LNCaP clone FGC (cell line): ENCODE measurements at regions not wholly inside any gene's neighbourhood (a gene's known extent, or its start where the extent isn't known, plus 50 kb on each side); places are given as distances from the start of the nearest gene placed in this dataset.

Source experiments
- DNase-seq: peaks from one replicate; pipeline ENCODE4 v3.0.0-alpha.2; 2011; ENCODE audit warnings: low read depth
- H3K4me3 ChIP-seq: 2 replicates; pipeline ENCODE4 v1.5.1; 2011; ENCODE audit warnings: mild to moderate bottlenecking, low read depth, low read length, control low read depth
- TF ChIP-seq, protein P1 (sequence below): IDR thresholded peaks from 2 replicates; pipeline ENCODE4 v1.5.1; 2012; ENCODE audit warnings: mild to moderate bottlenecking; ENCODE audit not compliant: control insufficient read depth, insufficient read depth; ENCODE audit errors: extremely low read depth

DNA sequence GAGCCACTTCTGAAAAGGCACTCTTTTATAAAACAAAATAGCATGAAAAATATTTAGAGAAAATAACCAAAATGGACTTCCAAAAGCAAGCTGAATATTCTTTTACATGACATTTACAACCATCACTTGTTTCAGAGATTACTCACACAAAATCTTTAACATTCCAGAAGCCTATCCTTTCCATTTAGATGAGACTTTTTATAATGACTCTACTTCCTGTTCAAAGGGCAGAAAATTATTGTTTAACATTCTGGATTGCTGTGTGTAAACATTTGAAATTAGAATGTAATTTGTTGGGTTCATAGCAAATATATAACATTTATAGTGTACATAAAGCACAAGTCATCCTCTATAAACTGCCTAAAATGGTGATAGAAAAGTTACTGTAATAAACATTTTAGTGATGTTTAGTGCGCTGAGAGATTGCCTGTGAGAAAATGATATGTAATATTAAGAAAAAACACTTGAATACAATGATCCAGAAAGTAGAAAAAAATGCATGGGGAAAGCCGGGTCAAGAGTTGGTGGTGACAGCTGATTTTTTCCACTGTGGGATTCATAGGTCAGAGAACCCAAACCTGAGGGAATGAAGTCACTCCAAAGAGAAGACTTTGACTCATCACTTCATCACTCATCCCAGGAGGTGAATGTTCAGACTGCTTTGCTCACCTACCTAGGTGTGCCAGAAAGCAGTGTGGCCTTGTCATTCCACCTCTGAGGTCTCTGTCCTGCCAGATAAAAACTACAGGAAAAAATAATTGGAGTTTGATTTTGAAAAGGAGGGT lies 305.8 kb downstream of the ARPP21 start:
- no peak overlapping the region for H3K4me3 ChIP-seq
- DNase-seq: no peak
- TF ChIP-seq, protein P1, sequence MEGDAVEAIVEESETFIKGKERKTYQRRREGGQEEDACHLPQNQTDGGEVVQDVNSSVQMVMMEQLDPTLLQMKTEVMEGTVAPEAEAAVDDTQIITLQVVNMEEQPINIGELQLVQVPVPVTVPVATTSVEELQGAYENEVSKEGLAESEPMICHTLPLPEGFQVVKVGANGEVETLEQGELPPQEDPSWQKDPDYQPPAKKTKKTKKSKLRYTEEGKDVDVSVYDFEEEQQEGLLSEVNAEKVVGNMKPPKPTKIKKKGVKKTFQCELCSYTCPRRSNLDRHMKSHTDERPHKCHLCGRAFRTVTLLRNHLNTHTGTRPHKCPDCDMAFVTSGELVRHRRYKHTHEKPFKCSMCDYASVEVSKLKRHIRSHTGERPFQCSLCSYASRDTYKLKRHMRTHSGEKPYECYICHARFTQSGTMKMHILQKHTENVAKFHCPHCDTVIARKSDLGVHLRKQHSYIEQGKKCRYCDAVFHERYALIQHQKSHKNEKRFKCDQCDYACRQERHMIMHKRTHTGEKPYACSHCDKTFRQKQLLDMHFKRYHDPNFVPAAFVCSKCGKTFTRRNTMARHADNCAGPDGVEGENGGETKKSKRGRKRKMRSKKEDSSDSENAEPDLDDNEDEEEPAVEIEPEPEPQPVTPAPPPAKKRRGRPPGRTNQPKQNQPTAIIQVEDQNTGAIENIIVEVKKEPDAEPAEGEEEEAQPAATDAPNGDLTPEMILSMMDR: no peak

DNA sequence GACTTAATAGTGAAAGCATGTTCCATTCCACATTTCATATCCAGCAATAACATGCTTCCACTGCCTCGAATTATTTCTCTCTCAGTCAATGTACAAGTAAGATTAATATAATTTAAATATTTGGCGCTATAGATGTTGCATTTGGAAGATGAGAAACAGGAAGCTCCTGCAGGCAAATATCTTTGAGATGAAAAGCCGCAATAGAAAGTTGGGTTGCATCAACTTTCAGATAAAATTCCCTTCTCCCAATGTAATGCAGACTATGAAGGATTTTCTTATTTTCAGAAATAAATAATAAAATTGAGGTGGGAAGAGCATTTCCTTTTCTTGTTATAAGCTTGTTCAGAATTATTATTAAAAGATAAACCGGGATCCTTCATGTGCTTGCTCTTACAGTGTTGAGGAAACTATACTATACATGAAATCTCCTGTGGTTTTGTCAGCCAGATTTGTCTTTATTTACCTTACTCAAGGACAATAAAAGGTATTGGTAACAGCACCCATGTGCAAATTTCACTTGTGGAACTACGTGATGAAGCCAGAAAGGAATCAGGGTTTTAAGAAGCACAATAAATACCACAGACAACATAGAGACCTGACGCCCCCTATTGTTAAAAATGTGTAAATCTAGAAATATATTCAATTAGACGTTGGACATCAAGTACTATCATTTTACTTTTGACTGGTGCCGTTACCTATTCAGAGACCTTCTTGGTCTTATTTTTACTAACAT lies 307.0 kb downstream of the ARPP21 start:
- TF ChIP-seq, protein P1: no peak
- DNase-seq: no peak
- no peak overlapping the region for H3K4me3 ChIP-seq

DNA sequence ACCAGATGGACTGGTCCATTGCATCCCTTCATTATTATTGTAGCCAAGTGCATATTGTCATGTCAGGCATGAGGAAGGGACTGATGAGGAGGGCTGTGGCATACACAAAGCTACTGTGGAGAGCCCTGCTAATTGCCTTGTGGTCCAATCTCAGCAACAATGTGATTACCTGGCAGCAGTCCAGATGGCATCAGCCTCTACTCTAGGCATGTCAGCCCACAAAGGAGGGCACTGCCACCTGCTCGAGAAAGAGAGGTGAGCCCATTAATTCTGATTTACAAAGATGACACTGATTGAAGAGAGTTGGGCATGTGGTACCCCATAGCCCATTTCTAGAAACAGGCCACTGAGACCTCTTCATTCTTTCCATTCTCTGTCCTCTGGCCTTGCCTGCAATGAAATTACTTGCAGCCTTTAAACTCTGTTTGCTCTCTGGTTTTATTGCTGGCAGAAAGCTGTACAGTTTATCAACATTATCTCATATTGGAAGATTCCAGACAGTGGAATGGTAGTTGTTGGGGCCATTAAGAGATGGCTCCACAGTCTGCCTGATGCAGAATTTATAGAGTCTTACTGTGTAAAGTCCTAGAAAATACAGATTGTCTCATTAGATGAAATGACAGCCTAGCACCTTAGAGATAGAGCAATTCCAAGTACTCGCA lies 307.7 kb downstream of the ARPP21 start:
- TF ChIP-seq, protein P1: no peak
- peak; percentile 54 for DNase-seq
- no peak overlapping the region for H3K4me3 ChIP-seq

DNA sequence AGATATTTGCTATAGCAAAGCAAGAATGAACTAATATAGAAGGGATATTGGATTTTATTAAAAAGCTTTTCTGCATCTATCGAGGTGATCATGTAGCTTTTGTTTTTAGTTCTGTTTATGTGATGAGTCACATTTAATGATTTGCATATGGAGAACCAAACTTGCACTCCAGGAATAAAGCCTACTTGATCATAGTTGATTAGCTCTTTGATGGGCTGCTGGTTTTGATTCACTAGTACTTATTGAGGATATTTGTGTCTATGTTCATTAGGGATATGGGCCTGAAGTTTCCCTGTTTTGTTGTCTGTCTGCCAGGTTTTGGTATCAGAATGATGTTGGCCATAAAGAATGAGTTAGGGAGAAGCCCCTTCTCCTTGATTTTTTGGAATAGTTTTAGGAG lies 310.7 kb downstream of the ARPP21 start:
- no peak for DNase-seq
- TF ChIP-seq, protein P1: no peak
- H3K4me3 ChIP-seq: no peak overlapping the region

DNA sequence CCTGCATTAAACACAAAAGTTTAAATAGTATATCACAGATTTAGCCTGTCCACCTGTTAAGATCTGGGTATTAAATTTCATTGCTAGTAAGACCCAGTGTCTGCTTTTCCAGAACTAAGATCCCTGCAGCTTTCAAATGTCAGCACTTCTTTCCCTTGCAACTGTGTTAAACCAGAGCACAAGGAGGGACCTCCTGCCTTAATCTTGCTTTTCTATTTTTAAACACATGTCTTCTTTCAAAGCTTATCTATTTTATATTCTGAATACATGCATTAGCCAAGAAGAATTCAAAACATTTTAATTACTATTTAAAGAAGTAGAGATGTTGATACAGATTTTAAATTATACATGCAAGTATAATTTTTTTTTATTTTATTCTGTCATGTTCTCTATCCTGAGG lies 315.1 kb downstream of the ARPP21 start:
- H3K4me3 ChIP-seq: no peak overlapping the region
- TF ChIP-seq, protein P1: no peak
- DNase-seq: no peak

DNA sequence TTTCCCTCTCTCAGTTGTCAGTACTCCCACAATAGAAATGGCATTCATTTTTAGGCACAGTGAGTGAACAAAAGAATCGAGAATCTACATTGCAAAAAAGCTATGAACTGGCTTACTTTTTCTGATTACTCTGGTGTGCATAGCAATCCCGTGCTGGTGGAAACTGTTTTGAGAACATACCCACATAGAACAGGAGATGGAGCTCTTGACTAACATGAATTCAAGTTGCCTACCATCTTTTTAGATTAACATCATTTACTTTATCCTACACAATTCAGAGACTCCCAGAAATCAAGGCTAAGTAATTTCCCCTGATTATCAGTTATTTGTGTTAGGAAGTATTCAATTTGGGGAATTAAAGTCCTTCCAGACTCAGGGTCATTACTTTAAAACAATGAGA lies 326.6 kb downstream of the ARPP21 start:
- TF ChIP-seq, protein P1: peak; percentile 66
- no peak for DNase-seq
- no peak overlapping the region for H3K4me3 ChIP-seq
